ENCODE measurements at regions not wholly inside any gene's neighbourhood (a gene's known extent, or its start where the extent isn't known, plus 50 kb on each side); places are given as distances from the start of the nearest gene placed in this dataset.

DNA sequence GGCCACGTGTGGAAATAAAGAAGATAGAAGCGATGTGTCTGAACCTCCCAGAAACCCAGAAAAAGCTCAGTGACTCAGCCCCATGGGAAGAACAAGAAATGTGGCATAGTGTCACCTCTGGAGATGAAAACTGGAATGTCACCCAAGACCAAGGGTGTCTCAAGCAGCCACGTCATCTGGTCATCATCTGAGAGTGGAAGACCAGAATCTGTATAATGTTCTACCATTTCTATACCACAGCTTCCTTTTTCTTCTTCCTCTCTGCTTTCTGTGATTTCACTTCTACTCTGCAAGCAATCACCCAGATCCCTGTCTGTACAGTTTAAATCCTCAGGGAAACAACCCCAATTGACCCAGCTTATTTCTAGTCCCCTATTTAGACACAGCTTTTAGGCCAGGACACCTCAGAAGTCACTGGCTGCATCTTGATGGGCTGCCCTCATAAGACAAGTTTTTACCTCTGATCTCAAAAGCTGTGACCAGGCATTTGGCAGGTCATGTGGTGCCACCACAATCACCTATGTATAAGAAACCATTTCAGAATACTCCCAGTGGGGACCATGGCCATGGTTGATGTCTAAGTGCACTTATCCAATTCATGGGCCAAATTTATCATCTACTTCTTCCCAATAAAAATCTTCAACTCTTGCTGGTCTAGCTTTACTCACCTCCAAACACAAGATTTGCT is 278.5 kb upstream of the UMPS start:
- no peak for DNase-seq

GRCh38 chr3:124453189-124453588 is 277.1 kb upstream of the UMPS start:
- no peak for DNase-seq

DNA sequence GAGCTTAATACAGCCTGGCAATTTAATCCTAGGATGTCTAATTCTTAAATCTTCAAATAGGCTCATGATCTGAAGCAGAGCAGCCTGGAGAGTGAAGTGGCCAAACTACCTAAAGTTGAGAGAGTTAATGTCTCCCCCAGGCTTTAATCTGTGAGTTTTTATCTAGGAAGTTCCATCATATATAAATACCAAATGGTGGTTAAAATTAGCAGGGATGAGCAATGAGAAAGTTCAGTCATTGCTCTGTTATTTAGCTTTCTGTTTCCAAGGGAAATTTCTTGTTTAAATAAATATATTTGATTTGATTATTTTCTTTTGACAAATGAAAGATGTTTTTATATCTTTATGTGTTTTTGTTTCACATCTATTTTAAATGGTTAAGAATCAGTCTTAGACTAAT is 274.4 kb upstream of the UMPS start:
- no peak for DNase-seq

- DNase-seq: no peak
Observed at GRCh38 chr3:124456506-124456905, 273.7 kb upstream of the UMPS start.

GRCh38 chr3:124459678-124460077 is 270.6 kb upstream of the UMPS start:
- no peak for DNase-seq

DNA sequence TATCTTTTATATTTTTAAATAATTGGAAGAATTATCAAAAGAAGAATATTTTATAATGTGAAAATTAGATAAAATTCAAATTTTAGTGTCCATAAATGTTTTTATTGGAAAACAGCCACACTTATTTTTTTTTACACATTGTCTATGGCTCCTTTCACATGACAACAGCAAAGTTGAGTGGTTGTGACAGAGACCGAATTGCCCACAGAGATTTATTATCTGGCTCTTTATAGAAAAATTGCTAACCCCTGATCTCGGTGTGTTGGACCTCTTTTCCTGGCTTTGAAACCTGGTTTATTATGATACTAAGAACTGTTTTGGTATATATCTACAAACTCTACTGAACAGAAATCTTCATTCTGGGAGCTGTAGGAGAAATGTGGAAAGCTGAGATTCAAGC is 269.1 kb upstream of the UMPS start:
- DNase-seq: no peak

- DNase-seq: no peak
Observed at GRCh38 chr3:124461838-124462632, 268.2 kb upstream of the UMPS start.

DNA sequence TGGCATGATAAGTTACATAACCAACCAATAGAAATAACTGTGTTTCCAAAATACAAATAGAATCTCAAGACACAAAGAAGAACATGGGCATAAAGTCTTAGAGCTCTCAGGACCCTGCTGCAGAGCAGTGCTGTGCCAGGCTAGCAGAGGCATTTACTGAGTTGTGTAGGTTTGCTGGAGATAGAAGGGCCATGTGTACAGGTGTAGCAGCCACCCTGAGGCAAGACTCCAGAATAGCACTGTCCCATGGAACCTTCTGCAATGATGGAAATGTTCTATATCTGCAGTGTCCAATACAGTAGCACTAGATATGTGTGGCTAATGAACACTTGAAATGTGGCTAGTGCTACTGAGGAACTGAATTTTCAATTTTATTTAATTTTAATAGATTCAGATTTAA is 267.0 kb upstream of the UMPS start:
- no peak for DNase-seq

DNA sequence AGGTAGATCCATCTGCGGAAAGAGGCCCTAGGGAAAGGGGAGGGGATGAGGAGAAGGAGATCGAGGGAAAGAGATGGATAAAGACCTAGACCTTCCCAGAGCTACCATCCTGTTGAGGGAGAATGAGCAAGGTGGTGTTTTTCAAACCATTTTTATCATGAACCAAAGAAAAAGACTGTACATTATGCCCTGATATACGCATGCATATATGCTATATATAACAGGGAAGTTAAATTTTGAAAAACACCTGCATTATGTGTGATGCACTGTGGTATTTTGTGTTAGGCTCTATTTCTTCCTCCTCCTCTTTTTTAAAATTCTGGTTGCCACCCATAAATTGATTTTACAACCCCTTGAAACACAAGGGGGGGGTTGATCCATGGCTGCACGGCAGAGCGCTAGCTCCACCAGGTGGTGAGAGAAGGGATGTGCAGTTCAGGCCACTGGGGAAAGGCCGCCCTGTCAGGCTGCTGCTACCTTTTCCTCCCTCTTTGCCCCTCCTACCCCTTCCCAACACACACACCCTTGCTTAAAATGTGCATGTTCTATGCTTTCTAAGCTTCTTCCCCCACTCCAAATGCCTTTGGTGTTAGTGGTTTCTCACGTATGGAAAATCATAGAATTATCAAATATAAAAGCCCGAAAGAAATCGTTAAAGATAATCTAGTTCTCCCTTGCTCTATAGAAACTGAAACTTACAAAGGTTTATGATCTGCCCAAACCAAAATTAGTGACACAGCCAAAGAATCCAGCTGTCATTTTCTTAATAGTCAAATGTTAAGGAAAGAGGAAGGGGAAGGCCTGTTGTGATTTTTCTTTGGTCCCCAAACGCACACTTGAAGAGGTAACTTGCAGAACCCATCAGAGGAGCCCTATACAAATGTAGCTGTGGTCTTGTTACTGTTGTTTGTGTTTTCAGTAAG is 262.0 kb upstream of the UMPS start:
- no peak for DNase-seq

GRCh38 chr3:124469555-124469954 is 260.7 kb upstream of the UMPS start:
- DNase-seq: no peak

DNA sequence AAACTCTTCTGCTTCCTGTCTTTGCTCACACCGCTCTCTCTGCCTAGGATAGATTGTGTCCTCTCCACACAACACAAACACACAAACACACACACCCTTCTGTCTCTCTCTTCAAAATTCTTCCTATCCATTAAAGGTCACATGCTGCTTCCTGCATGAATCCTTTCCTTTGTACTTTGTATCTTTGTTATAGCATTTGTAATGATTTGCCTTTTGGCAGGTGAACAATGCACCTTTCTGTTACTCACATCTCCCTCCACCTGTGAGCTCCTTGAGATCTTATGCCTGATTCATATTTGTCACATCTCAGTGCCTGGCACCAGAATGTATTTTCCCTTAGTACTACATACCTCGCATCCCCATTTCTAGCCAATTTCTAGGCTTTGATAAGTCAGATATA is 251.4 kb upstream of the UMPS start:
- no peak for DNase-seq

DNA sequence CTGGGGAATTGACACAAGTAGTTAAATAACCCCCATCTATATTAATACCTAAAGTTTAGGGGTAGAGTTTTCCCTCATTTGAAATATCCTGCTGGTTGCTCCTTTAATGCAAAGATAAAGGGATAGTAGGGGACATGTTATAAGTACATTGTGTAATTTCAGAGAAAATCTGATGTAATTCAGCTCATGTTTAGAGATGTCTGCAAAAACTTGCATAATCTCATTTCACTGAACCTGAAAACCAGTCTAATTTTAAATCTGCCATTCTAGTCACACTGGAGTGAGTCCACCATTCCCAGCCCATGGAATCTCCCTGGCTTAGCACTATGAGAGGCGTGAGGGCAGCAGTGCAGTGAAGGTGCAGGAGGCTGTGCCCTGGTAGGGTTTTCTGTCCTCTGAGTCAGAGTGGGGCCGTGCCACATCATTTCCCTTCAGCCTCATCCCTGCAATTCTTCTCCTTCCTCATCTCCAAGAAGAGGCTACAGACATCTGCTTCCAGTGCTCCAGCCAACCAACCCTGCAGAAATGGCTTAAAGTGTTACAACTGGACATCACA is 246.3 kb upstream of the UMPS start:
- DNase-seq: no peak

- DNase-seq: no peak
Observed at GRCh38 chr3:124486324-124486723, 243.9 kb upstream of the UMPS start.

- DNase-seq: no peak
Observed at GRCh38 chr3:124489506-124489905, 240.7 kb upstream of the UMPS start.

- no peak for DNase-seq
Observed at GRCh38 chr3:124491098-124491497, 239.2 kb upstream of the UMPS start.

GRCh38 chr3:124491875-124492274 is 238.4 kb upstream of the UMPS start:
- no peak for DNase-seq

- no peak for DNase-seq
Observed at GRCh38 chr3:124492824-124493223, 237.4 kb upstream of the UMPS start.

DNA sequence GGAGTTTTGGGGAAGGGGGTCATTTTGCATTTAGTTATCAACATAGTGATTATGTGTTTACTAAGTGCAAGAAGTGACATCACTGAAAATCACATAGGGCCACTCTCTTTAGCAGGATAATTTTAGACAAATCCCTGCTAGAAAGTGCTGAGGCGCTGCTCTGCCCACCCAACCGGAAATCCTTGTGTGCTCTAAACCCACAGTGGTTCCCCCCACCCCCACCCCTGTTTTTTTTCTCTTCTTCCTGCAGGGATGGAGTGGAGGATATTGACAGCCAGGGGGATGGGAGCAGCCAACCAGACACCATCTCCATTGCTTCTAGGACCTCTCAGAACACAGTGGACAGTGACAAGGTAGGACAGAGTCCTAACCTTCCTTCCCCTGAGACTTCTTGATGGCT is 234.2 kb upstream of the UMPS start:
- DNase-seq: no peak

- DNase-seq: no peak
Observed at GRCh38 chr3:124497487-124497886, 232.8 kb upstream of the UMPS start.

GRCh38 chr3:124498891-124499290 is 231.4 kb upstream of the UMPS start:
- DNase-seq: no peak

DNA sequence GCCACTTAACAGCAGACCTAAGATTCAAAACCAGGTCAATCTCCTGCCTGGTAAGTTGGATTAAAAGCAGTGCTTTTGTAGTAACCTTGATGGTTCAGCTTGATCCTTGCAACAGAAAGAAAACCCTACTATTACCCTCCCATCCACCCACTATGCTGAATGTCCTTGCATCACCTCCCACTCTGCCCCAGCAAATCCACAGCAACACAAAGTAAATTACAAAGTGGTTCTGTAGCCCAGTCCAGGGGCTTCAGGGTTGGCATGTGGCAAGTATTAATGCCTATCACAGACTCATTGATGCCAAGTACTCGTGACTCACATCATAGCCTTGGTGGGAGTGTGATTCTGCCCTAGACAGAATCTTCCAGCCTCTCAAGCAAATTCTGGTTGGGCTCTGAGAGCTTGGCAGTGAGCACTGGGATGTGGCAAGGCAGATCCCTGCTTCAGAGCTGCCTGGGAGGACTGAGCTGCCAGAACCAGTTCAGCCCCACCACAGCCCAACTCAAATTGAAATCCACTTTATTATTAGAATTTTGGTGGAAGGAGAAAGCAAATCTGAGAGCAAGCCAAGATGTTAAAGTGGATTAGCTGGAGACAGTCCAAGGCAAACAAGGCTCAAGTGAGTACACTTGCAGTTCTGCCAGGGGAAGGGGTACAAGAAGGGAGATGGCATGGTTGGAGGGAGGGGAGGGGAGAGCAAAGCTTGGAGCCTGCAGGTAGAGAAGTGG is 225.8 kb upstream of the UMPS start:
- no peak for DNase-seq

DNA sequence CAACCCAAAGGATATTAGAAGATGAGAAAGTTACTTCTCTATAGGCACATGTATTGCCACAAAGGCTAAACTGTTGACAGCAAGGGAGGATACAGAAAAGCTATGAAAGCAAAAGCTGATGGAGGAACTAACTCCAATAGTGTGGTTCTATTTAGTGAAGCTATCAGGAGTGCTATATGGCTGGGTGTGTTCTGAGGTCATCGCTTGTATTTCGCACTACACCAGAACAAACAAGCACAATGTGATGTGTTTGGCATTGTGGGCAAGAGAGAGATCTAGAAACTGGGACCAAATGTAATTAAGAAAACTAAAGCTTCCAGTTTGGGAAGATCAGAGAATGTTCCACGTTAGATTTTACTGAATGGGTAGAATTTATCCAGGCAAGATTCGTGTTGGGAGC is 220.4 kb upstream of the UMPS start:
- DNase-seq: no peak

DNA sequence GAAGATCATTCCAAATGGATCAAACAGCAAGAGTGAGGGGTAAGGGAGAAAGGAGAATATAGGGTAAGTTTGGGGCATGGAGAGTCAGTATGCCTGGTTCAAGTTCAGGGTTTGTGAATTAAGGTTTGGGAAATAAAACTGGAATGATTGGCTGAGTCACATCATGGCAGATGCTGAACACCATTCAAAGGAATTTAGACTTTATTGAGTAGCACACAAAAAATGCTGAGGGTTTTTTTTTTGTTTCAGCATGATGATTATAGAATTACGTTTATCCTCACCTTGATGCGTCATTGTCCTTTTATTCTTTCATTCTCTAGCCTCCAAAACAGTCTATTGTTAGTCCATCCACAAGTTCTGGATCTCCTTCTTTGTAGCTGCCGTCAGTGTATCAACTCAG is 220.0 kb upstream of the UMPS start:
- no peak for DNase-seq

Data from activated CD8-positive, alpha-beta memory T cell treated with anti-CD3 and anti-CD28 coated beads, Interleukin-2, amount 50 U/mL, for 4 hours (primary cell).